IPS DF 19.7 (cell line): ENCODE measurements at regions not wholly inside any gene's neighbourhood (a gene's known extent, or its start where the extent isn't known, plus 50 kb on each side); places are given as distances from the start of the nearest gene placed in this dataset.

Experiments
- DNase-seq: peaks from one replicate; pipeline ENCODE4 v3.0.0-alpha.2; 2013; ENCODE audit warnings: low read depth, low spot score

DNA sequence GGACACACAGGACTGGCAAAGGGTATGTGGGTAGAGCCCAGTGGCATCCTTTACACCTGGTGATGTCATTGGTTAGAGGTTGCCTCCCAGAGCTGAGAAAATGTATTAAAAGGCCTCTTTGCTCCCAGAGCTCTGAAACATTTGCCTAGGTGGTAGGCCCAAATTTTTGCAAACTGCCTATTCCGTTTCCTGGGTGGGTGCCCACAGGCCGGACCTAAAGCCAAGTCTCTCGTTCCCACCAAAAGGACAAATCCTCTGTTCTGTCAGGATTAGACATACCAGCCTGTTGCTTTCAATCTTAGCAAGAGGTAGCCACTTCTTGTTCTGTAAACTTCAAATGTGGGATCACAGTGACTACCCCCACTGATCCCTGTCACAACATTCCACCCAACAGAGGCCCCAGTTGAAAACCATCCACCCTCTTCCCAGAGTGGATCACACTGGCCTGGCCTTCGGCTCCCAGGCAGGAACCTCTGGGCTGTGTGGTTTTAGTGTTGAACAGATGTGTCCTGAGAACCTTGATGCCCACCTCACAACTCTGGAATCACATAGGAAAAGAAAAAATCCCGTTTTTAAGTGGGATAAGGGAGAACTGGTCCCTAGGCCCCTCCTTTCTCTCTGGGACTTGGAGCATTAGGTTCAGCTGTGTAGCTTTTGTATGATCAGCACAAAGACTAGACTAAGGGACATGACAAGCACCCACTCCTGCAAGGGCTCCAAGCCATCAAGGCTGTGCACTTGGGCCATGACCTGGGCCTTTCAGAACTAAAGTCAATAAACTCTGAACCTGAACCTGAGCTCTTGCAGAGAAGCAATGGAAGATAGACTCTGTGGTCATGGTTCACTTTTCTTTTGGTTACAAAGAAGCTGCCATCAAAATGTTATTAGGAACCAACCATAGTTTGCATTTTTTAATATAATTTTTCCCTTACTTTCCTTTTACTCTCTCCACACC, 211.3 kb downstream of the CYP26B1 start:
- DNase-seq: no peak

- DNase-seq: no peak
These were observed 212.3 kb downstream of the CYP26B1 start for GRCh38 chr2:71935262-71935848.

- DNase-seq: no peak
These were observed 212.9 kb downstream of the CYP26B1 start for GRCh38 chr2:71934595-71935261.

- DNase-seq: no peak
These were observed 213.4 kb downstream of the CYP26B1 start for GRCh38 chr2:71934320-71934593.

- DNase-seq: no peak
These were observed 214.0 kb downstream of the CYP26B1 start for GRCh38 chr2:71933467-71934319.

GRCh38 chr2:71932780-71933466, 214.7 kb downstream of the CYP26B1 start:
- no peak for DNase-seq

DNA sequence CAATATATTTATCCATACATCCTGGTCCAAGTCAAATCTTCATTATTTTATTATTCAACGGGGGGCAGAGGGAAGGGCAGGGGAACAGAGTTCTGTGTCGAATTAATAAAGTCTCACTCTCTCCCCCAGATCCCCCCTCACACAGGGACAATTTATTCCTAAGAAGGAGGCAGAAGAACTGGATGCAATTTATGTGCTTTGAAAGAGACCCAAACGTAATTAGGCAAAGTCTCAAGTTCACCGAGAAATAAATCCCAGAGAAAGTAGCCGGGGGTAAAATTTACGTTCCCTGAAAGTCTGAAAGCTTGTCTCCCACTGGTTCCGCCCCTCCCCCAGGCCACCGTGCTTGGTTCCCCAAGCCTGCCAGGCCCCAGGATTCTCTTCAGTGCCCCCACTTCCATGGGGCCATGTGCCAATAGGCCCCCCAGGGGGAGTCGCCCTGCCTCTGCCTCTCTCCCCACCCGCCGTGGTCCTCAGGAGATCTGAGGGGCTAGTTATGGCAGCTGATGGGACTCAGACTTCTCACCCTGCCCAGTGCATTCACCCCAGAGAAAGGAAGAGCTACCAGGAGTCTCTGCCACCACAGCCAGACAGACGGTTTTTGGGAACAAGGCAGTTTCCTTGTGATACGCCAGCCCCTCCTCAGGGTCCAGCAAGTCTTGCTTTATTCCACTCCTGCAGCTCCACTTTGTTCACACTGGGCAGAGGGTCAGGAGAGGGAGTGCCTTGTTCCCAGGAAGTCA, 215.5 kb downstream of the CYP26B1 start:
- DNase-seq: no peak

DNA sequence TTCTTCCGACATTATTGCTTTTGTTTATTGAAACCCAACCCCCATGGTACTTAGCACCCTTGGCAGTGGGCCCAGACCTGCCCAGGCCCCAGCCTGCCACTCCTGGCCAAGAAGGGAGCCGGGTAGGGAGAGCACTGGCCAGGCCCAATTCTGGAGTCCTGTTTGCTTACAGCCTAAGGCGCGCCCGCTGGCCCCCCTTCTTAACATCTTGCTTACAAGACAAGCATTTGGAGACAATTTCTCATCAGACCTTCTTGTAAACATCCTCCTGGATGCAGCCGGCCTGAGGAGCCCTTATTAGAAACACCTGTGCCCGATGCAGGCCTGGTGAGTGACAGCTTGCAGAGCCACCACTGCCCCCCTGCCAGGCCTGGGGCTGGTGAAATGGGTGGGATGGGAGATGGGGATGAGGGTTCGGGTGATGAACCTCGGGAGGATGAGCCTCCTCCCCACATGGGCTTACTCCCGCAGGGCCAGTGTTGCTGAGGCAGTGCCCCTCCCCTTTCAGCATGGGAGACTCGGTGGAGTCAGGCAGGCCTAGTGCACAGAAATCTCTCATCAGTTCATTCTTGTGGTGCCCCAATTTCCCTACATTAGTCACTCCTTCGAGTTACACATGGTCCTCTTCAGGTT, 217.5 kb downstream of the CYP26B1 start:
- DNase-seq: no peak

GRCh38 chr2:71929482-71929772, 218.2 kb downstream of the CYP26B1 start:
- DNase-seq: no peak

DNA sequence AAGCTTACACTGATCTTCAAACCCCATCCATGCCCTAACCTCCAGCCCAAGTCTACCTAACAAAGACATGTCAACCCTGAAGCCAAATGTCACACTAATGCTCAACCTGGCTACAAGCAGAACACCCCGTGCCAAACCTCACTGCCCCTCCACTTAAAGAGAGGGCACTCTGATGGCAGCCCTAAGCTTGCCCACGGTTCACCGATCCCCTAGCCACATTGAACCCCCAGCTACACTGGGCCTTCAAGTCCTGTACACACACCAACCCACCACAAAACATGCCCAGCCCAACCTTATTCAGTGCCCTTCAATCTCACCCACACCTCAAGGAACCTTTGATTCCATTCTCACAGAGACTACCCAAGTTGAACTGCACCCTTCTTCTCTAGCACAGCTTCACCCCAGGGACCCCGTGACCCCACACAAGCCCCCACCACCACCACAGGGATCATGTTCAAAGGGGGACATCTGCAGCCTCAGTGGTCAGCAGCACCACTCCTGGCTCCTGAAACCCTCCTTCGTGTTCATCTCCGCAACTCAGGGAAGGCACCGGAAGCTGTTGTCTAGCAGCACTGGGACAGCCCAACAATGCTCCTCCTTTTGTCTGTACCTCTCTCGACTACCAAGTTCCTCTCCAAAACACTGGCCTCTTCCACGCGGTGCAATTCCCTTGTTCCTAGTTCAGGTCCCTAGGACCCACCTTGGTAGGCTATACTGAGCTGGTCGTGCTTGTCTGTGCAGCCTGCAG, 218.8 kb downstream of the CYP26B1 start:
- DNase-seq: no peak

DNA sequence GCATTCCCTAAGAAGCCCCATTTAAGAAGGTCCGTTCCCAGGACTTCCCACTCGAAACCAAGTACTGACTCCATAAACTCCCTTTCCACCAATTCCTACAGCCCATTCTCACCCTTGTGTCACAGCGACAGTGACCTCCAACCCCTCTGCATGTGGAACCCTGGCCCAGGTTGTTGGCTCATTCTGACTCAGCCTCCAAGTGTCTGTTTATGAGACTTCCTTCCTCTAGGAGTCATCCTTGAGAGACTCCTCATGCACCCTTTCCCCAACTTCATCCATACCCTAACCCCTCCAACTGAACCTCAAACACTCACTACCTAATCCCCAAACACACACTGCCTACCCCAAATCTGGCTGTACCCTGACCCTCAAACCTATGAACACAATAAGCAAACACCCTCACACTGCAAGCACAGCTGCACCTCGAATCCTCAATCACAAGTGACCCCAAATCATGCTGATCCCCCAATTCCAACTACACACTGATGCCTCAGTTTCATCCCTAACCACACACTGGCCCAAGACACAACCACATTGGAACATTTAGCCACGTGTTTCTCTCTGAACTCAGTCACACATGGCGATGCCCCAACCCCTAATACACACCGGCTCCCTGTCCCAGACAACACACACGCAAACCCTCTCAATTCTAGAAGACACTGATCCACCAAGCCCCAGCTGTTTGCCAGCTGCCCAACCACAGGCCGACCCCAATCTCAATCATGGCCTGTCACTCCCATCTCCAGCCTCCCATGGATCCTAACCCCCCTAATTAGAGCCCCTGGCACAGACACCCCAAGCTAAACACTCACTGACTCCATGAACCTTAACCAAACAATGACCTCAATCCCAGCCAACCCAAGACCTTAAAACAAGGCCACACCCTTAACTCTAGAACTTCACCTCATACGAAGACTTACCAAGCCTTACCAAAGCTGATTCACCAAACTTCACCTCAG, 219.6 kb downstream of the CYP26B1 start:
- no peak for DNase-seq

- no peak for DNase-seq
These were observed 220.5 kb downstream of the CYP26B1 start for GRCh38 chr2:71926876-71927756.

GRCh38 chr2:71926089-71926447, 221.6 kb downstream of the CYP26B1 start:
- DNase-seq: no peak

DNA sequence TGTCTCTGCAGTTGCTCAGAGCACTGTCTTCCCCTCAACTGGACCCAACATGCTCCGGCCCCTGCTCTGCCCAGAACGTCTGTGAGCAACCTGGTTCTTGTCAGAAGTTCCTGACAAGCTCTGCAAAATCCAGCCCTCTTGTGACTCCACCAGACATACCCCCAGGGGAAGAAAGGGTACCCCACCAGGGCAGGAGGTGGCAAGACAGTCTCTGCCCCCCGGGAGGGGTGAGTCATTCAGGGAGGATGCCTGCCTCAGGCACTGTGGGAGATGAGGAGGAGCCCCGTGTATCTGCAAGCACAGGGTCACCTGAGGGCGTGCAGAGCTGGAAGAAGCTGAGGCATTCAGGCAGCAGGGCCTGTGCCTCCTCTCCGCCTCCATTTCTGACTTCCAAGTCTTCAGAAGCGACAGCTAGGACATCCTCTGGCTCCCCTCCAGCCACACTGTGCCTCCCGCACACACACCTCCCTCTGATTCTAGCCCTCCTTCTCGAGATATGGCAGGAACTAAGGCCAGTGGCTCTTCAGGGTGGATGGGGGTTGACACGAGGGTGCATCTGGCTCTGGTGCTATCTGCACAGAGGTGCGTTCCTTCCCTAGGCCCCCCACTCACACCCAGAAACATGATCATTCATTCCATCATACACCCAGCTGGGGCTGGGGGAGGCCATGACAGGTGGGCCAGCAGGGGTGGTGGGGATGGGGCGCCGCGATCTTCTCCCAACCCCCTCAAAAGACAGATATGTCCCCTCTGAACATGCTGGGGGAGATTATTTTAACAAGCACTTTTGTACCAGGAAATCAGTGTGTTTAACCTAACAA, 222.2 kb downstream of the CYP26B1 start:
- DNase-seq: no peak

DNA sequence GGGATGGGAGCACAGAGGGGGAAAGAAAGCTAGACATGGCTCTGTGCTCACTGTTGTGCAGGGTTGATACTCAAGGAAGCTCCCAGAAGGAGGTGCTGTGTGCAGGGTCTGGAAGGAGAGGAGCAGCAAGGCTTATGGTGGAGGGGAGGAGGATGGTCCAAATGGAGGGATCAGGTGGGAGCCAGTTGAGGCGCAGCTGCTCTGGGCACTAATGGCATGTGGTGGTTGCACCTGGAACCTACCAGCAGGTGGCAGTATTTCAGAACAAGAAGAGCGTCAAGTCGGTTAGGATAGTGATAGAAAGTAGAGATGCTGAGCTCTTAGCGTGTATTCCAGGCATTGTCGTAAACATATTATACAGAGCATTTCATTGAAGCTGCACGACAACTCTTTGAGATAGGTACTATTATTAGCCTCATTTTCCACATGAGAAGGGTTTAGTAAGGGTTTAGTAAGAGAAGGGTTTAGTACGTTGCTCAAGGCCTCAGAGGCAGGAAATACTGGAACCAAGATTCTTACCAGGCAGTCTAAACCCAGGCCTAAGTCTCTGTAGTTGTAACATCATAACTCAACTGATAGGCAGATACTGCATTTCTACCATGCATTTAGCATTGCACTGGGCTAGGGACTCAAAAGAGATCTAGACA, 223.7 kb downstream of the CYP26B1 start:
- DNase-seq: peak; percentile 76

DNA sequence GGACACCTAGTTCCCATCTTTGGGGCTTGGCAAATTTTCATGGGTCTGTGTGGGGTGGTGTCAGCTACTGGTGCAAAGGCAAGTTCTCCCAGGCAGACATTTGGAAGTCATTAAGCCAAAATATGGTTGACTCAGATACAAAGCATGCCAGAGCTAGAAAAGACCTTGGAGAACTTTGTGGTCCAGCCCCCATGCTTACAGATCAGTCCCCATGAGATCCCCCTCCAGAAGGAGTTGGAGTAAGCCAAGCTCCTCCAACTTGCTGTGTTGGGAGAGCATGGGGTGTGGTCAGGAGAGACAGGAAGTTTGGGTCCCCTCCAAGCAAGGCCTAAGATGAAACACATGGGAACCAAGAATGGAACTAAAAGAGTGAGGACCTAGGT, 224.5 kb downstream of the CYP26B1 start:
- no peak for DNase-seq
